ENCODE measurements at regions not wholly inside any gene's neighbourhood (a gene's known extent, or its start where the extent isn't known, plus 50 kb on each side); places are given as distances from the start of the nearest gene placed in this dataset.

- WGBS, 2 donors, result 90 to 95% methylated on average over 3 of the region's 3 CpGs
- no peak overlapping the region for H3K4me3 ChIP-seq
- no peaks in the 10 kb centered on the region for H3K4me1 ChIP-seq
- H3K9me3 ChIP-seq, result peaks cover 0 to 11% (median 0%) of the 10 kb centered on the region in 4 donors
- no peak for DNase-seq (ENCODE audit: low spot score in 2 of 2)
- H3K27me3 ChIP-seq, result no peaks in the 10 kb centered on the region
- no peak overlapping the region for H3K27ac ChIP-seq
- no peaks in the 10 kb centered on the region for H3K36me3 ChIP-seq
- TF ChIP-seq EP300 (IDR thresholded peaks at IDR 0.05) (no peak), CTCF (IDR thresholded peaks at IDR 0.05) (no peak), POLR2A (IDR thresholded peaks at IDR 0.05) (no peak)
These were observed 1348.5 kb downstream of the PCDH9 start for GRCh38 chr13:65881561-65882155.

- H3K4me1 ChIP-seq, result no peaks in the 10 kb centered on the region
- no peak overlapping the region for H3K27ac ChIP-seq
- H3K9me3 ChIP-seq, result no peaks in the 10 kb centered on the region
- H3K4me3 ChIP-seq, result no peak overlapping the region
- H3K36me3 ChIP-seq, result no peaks in the 10 kb centered on the region
- DNase-seq (ENCODE audit: low spot score in 2 of 2), result no peak
- TF ChIP-seq CTCF (IDR thresholded peaks at IDR 0.05) (no peak), EP300 (IDR thresholded peaks at IDR 0.05) (no peak), POLR2A (IDR thresholded peaks at IDR 0.05) (no peak)
- no peaks in the 10 kb centered on the region for H3K27me3 ChIP-seq
These were observed 1355.1 kb downstream of the PCDH9 start for GRCh38 chr13:65875031-65875430.

- Histone ChIP-seq H3K4me1 (no peaks in the 10 kb centered on the region), H3K4me3 (no peak overlapping the region), H3K27me3 (no peaks in the 10 kb centered on the region), H3K27ac (no peak overlapping the region), H3K9me3 (no peaks in the 10 kb centered on the region), H3K36me3 (no peaks in the 10 kb centered on the region)
- no peak for DNase-seq (ENCODE audit: low spot score in 2 of 2)
- no peak for TF ChIP-seq POLR2A (IDR thresholded peaks at IDR 0.05)
- no peak for TF ChIP-seq EP300 (IDR thresholded peaks at IDR 0.05)
- TF ChIP-seq CTCF (IDR thresholded peaks at IDR 0.05), result no peak
These were observed 1357.7 kb downstream of the PCDH9 start for GRCh38 chr13:65872448-65872847.

- no peaks in the 10 kb centered on the region for H3K9me3 ChIP-seq
- TF ChIP-seq EP300 (IDR thresholded peaks at IDR 0.05), result no peak
- no peak for TF ChIP-seq POLR2A (IDR thresholded peaks at IDR 0.05)
- no peak for TF ChIP-seq CTCF (IDR thresholded peaks at IDR 0.05)
- H3K27ac ChIP-seq, result no peak overlapping the region
- WGBS, 2 donors, result 79 to 81% methylated on average over 6 of the region's 6 CpGs
- H3K4me1 ChIP-seq, result no peaks in the 10 kb centered on the region
- H3K27me3 ChIP-seq, result no peaks in the 10 kb centered on the region
- DNase-seq (ENCODE audit: low spot score in 2 of 2), result no peak
- H3K4me3 ChIP-seq, result no peak overlapping the region
- H3K36me3 ChIP-seq, result no peaks in the 10 kb centered on the region
These were observed 1361.3 kb downstream of the PCDH9 start for GRCh38 chr13:65868884-65869283.

GRCh38 chr13:65868099-65868498 is 1362.0 kb downstream of the PCDH9 start:
- no peaks in the 10 kb centered on the region for H3K36me3 ChIP-seq
- H3K4me3 ChIP-seq, result no peak overlapping the region
- no peak overlapping the region for H3K27ac ChIP-seq
- DNase-seq (ENCODE audit: low spot score in 2 of 2), result no peak
- no peaks in the 10 kb centered on the region for H3K4me1 ChIP-seq
- H3K9me3 ChIP-seq, result no peaks in the 10 kb centered on the region
- H3K27me3 ChIP-seq, result no peaks in the 10 kb centered on the region
- 84 to 85% methylated on average over 4 of the region's 4 CpGs for WGBS, 2 donors
- no peak for TF ChIP-seq CTCF (IDR thresholded peaks at IDR 0.05)
